AG20443 (cell line): ENCODE measurements at regions not wholly inside any gene's neighbourhood (a gene's known extent, or its start where the extent isn't known, plus 50 kb on each side); places are given as distances from the start of the nearest gene placed in this dataset.
"Not testable (repeated sequence)": the region's sequence is repeated elsewhere in the genome, so short reads cannot be mapped to it uniquely, and the experiment has no call there.

ENCODE experiments used
- DNase-seq: peaks from one replicate; pipeline ENCODE4 v3.0.0; 2012; ENCODE audit warnings: low spot score, mixed read lengths

DNA sequence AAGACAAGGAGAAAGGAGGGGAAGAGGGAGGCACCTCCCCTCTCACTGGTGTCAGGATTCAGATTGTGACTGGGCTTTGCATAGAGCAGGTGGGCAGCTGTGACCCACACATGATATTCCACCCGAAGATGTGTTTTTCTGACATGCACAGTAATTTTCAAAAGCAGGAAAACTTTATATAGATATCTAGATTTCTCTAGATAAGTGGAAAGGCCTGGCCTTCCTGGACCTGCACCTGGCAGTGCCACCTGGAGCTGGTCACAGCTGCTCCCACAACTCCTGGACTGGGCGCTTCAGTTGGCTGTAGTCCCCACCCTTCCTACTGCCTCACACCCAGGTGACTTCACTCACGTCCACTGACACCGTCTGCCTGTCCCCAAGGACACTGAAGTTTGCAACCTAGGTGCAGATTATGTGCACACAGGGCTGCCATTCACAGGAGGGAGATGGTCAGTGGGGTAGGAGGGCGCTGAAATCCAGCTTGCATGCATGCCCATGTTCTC is 70.4 kb upstream of the PLGLB2 start:
- not testable (repeated sequence) for DNase-seq

DNA sequence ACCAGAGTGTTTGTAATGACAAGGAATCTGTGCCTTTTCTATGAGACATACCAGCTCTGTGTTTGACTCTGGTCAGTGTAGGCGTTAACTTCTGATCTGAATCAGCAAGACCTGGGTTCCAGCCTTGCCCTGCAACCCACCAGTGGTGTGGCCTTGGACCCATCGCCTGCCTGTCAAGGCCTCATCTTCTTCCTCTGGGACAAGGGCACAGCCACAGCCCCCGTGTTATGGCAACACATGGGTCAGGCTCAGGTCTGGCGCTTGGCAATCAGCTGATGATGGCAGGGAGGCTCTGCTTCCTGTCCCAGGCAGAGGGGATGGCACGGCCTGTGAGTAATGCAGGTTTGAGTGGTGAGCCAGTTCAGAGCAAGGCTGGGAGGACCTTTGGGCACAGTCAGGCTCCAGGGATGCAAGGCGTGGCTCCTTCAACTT is 69.1 kb upstream of the PLGLB2 start:
- not testable (repeated sequence) for DNase-seq

DNA sequence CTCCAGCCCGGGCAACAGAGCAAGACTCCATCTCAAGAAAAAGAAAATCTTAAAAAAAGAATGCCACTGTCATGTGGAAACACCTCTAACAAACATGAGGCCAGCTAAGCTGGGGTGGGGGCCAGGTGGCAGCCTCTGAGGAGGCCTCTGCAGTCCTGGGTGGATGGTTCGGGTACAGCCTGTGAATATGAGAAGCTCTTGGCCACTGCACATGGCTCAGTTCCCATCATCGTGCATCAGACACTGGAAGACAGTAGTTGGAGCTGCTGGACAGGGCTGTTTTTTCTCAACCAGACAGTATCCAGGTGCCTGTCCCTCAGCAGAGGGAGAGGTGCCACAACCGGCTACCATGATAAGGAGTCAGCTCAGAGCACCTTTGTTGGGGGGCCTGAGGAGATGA is 67.9 kb upstream of the PLGLB2 start:
- DNase-seq: not testable (repeated sequence)

DNA sequence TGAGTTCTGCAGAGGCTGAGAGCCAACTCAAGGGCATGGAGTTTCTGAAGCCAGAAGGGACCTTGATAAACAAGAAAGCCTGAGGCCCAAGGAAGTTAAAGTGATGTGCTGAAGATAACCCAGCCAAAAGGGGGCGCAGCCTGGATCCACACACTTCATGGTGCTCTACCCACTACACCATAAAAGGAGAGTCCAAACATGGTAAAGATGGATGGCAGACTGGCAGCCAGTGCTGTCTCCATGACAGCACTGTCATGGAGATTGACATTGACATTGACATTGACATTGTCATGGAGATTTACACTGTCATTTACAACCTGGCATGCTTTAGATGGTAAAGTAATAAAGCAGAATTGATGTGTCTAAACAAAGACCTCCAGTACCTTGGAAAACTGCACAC is 67.2 kb upstream of the PLGLB2 start:
- DNase-seq: not testable (repeated sequence)

DNA sequence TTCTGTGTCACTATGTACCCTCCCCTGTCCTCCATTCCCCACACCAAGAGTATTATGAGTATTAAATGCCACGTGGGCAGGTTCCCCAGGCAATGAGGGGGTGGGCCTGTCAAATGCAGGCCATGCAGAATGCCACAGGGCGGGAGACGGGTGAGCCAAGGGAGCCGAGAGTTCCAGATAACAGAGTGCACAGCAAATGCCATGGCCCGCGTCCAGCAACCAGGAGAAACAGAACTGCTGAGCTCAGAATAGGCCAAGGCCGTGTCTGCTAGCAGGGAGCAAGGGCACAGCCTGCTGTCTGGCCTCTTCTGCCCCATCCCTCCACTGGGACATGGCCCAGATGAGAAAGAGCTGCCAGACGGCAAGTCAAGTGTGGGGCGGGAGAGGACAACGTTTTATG is 64.4 kb upstream of the PLGLB2 start:
- DNase-seq: peak; percentile 8

DNA sequence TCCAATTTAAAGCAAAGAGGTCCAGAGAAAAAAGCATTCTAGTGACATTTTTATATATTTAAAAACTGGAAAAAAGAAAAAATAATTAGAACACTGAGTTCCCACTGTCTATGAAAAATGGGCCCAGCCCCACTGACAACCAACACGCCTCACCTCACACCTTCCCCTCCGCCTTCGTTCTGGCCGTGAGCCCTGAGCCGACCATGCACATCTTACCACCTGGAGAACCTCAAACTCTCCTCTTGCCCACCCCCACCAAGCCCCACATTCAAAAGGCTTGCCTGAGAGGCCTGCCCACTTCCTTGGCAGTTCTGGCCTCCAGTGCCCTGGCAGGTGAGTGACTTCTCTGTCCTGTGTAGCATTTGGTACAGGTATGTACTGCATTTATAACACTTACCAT is 63.9 kb upstream of the PLGLB2 start:
- not testable (repeated sequence) for DNase-seq

DNA sequence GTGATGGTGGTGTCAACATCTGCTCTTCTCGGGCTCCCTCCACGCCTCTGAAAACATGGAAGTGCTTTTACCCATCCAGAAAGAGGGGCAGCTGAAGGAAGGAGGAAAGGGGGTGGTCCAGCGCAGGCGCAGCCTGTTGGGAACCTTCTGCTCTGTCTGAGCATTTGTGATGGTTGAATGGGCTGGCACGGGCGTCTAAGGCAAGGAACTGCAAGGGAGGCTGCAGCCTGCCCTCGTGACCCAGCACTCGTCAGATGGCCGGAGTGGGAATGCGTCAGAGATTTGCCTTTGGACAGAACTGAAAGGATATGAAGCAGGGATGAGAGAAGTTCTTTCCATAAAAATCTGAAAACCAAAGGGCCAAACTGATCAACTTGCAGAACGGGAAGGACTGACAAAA is 62.3 kb upstream of the PLGLB2 start:
- not testable (repeated sequence) for DNase-seq

DNA sequence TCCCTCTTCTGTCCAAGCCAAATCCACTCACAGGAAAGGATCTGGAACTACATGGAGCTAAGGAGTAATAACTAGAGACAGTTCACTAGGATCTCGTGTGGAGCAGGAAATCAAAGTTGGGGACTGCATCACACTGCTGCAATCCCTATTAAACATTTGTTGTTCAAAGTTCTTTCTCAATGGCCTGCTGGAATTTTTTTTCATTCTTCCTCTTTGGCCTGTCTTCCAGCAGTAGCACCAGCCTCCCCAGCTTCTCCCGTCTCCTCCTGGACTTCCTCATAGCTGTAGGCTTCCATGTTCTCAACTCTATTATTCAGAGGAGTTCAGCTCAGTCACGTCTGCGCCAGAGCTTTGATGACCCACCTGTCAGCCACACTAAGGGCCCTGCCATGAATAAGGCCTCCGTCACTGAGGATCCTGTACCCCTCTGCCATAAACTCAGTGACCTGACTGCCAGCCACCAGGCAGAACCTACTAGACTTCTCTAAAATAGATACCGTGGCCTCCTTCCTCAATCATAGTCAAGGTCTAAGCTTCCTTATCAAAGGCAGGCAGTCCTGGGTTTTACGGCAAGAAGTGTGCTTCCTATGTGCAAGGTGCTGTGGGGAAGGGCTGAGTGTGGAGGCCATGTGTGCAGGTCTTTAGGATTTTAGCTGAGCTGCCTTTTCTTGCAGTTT is 60.9 kb upstream of the PLGLB2 start:
- DNase-seq: not testable (repeated sequence)

DNA sequence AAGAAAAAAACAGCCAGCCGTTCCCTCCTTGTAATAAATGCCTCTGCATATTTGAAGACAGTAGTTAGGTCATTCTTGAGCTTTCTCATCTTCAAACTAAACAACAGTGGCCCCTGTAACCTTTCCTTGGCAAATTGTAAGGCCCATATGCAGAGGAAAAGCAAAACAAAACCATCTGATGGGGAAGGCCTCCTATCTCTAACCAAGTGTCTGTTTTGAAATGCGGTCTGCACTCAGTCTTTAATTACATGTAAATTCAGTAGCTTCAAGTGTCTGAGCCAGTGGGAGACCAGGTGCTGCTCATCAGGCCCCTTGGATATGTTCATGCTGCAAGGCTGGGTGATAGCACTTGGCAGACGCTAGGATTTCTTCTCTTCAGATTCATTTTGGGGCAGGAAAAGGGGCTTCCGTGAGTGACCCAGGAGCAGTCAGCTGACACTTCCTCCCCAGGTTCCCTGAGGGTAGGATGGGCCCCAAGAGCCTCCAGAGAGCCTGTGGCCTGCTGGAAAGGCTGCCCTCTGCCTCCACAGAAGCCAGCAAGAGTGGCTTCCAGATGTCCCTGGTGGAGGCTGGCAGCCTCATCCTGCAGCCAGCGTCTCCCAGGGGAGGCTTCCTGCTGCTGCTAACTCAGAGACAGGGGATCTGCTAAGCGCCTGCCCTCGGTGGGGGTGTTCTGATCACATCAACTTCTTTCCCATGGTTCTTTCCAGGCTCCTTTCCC is 60.2 kb upstream of the PLGLB2 start:
- not testable (repeated sequence) for DNase-seq

DNA sequence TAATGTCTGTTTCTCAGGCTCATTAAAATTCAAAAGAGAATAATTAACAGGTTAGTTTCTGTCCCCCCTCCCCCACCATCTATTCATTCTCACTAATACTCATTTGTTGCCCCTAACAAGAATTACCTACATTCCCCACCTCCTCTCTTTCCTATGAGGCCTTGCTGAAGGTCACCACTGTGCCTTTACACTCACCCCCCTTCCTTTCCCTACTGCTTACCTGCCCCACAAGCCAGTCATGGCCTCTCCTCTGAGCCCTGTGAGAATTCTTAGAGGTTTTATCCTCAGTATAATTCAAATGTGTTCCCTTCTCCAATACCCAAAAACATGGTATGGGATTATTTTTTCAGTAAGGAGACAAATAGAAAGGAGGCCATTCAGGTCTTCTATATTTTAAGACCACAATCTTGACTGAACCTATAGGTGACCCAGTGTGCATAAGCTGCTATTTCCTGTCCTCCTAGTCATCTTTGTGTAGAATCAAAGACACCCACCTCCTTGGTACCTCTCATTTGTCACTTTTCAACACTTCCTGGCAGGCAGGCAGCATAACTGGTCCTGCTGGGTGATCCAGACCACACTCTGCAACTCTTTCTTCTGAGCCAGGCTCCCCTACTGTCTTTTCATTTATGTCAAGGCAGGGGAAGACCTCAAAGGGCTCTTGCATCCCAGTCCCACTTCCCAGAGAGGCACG is 55.8 kb upstream of the PLGLB2 start:
- not testable (repeated sequence) for DNase-seq

DNA sequence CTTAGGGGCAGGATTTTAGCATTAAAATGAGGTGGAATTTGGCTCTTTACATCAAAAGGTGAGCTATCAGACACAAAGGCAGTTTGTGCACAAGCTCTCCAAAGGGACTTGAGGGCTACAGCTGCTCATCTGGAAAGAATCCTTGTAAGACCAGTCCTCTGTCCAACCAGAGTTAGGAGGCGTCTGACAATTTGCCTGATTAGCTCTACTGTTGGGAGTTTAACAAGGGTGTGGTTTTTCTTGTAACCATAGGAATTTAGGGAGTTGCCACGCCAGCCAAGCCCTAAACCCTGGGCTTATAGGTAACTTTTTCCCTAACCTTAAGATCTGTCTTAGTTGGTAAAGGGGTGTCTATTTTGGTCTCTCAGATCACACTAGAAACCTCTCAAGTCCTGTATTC is 55.0 kb upstream of the PLGLB2 start:
- DNase-seq: not testable (repeated sequence)

DNA sequence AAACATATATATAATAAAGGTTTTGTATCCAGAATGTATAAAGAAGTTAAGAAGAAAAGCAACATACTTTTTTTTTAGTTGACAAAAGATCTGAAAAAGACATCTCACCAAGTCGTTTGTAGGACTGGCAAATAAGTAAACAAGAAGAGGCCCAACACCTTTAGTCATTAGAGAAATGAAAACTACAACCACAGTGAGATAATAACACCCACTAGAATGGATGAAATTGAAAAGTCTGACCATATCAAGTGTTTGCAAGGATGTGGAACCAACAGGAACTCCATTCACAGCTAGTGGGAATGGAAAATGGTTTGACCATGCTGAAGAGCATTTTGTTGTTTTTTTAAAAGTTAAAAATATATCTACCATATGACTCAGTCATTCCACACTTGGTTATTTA is 54.0 kb upstream of the PLGLB2 start:
- DNase-seq: not testable (repeated sequence)

DNA sequence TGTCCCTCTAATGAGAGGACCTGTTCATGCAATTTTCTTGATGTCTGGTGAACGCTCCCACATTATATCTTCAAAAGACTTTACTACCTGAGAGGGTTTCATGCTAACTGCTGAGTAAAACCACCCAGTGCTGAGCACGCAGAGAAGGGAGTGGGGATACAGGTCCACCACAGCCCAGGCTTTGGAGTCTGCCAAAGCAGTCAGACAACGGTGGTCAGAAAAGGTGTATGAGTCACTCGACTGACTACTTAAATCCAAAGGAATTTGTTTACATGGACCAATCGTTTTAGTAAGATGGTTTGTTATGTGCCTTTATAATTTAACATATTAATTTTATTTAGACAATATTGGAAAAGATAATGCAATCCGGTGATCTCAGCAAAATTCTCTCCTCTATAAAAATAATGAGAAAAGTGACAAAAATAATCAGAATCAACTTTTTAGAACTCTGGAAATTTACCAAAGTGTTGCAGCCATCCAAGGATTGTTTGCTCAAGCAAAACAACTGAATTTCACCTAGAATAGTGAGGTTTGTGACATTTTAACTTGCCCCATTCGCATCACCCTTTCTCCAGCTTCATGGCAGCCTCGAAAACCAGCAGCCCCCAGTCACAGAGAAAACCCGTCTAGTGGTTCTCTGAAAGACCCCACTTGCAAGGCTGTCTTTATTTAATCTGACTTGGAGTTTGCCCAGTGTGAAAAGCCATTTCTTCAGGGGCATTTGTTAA is 52.1 kb upstream of the PLGLB2 start:
- DNase-seq: not testable (repeated sequence)
